ENCODE measurements at regions not wholly inside any gene's neighbourhood (a gene's known extent, or its start where the extent isn't known, plus 50 kb on each side); places are given as distances from the start of the nearest gene placed in this dataset.

- peak; percentile 61 for DNase-seq (ENCODE audit: low spot score)
Observed at GRCh38 chr11:127074151-127074761, 73.7 kb upstream of the KIRREL3 start.

- DNase-seq (ENCODE audit: low spot score): no peak
Observed at GRCh38 chr11:127073621-127074020, 73.1 kb upstream of the KIRREL3 start.

- no peak for DNase-seq (ENCODE audit: low spot score)
Observed at GRCh38 chr11:127071606-127072005, 71.0 kb upstream of the KIRREL3 start.

GRCh38 chr11:127070808-127071207 lies 70.2 kb upstream of the KIRREL3 start:
- no peak for DNase-seq (ENCODE audit: low spot score)

- no peak for DNase-seq (ENCODE audit: low spot score)
Observed at GRCh38 chr11:127066401-127067090, 66.0 kb upstream of the KIRREL3 start.

- no peak for DNase-seq (ENCODE audit: low spot score)
Observed at GRCh38 chr11:127063241-127063640, 62.7 kb upstream of the KIRREL3 start.

- no peak for DNase-seq (ENCODE audit: low spot score)
Observed at GRCh38 chr11:127061947-127062346, 61.4 kb upstream of the KIRREL3 start.

GRCh38 chr11:127059750-127060149 lies 59.2 kb upstream of the KIRREL3 start:
- DNase-seq (ENCODE audit: low spot score): no peak

GRCh38 chr11:127059286-127059685 lies 58.7 kb upstream of the KIRREL3 start:
- DNase-seq (ENCODE audit: low spot score): peak; percentile 60

GRCh38 chr11:127058524-127058923 lies 58.0 kb upstream of the KIRREL3 start:
- DNase-seq (ENCODE audit: low spot score): no peak

GRCh38 chr11:127057126-127057525 lies 56.6 kb upstream of the KIRREL3 start:
- no peak for DNase-seq (ENCODE audit: low spot score)

GRCh38 chr11:127056338-127056971 lies 55.9 kb upstream of the KIRREL3 start:
- no peak for DNase-seq (ENCODE audit: low spot score)

GRCh38 chr11:127055236-127055635 lies 54.7 kb upstream of the KIRREL3 start:
- no peak for DNase-seq (ENCODE audit: low spot score)

GRCh38 chr11:127054153-127054552 lies 53.6 kb upstream of the KIRREL3 start:
- no peak for DNase-seq (ENCODE audit: low spot score)

- DNase-seq (ENCODE audit: low spot score): no peak
Observed at GRCh38 chr11:127052404-127052803, 51.8 kb upstream of the KIRREL3 start.
